COLO668 (cell line): ENCODE measurements at regions not wholly inside any gene's neighbourhood (a gene's known extent, or its start where the extent isn't known, plus 50 kb on each side); places are given as distances from the start of the nearest gene placed in this dataset.
"Not testable (repeated sequence)": the region's sequence is repeated elsewhere in the genome, so short reads cannot be mapped to it uniquely, and the experiment has no call there.

Experiments used
- DNase-seq: peaks from one replicate; lab custom pipeline; 2025; ENCODE audit not compliant: unreplicated experiment; lab: John Stamatoyannopoulos, UW

GRCh38 chr6:50961611-50962010, 142.9 kb downstream of the TFAP2B start:
- no peak for DNase-seq

GRCh38 chr6:50962213-50962759, 143.6 kb downstream of the TFAP2B start:
- no peak for DNase-seq

DNA sequence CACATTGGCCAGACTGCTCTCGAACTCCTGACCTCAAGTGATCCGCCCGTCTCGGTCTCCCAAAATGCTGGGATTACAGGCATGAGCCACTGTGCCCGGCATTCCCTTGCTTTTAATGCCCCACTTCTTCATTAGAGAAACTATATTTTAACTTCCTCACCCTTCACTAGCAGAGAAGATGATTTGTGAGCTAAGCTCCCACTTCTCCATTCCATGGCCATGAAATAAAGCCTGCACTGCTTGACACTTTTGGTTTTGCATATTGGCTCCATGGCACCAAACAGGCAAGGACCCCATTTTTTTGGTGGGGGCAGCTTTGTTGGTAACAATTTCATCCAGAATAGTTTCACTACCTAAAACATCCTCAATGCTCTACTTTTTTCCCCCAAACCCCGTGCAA, 145.3 kb downstream of the TFAP2B start:
- DNase-seq, result no peak

DNA sequence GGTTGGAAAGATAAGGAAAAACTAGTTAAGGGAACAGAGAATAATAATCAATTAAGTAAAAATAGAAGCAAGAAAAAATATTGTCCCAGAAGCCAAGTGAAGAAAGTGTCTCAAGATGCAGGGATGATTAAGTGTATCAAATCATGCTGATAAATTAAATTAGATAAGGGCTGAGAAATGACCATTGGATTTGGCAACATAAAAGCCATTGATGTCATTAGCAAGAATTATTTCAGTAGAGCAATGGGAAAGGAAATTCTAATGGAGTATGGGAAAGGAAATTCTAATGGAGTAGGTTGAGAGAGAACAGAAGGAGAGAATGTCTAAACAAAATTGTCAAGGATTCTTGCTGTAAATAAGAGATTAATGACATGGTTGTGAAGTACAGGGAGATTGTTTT, 146.8 kb downstream of the TFAP2B start:
- no peak for DNase-seq

GRCh38 chr6:50966532-50966931, 147.9 kb downstream of the TFAP2B start:
- DNase-seq, result no peak

DNA sequence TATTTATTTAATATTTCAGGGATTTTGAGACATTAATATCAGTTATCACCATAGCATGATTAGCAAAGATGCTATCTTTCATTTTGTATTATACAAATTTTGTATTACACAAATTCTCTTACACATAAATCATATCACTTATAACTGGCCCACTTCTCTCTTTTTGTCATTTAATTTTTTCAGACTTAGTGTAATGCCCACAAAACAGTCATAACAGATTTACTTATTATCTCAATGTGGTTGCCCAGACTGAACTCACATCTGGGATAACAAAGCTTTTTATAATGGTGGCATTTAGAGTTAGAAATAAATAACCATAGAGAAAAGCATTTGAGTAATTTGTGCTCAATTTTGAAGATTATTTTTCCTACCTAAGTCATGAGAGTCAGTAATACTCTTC, 148.3 kb downstream of the TFAP2B start:
- no peak for DNase-seq

DNA sequence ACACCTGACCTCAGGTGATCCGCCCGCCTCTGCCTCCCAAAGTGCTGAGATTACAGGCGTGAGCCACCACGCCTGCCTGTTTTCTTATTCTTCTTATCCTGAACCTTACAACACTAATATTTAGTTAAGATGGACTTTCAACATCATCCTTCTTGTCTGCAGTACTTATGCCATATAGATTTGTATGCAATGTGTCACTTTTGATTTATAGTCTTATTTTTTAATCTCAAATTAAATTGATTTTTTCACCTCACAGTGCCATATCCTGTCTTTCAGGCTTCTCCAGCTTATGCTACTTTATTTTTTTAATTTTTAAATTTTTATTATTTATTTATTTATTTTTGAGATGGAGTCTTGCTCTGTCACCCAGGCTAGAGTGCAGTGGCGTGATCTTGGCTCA, 149.6 kb downstream of the TFAP2B start:
- DNase-seq, result not testable (repeated sequence)

DNA sequence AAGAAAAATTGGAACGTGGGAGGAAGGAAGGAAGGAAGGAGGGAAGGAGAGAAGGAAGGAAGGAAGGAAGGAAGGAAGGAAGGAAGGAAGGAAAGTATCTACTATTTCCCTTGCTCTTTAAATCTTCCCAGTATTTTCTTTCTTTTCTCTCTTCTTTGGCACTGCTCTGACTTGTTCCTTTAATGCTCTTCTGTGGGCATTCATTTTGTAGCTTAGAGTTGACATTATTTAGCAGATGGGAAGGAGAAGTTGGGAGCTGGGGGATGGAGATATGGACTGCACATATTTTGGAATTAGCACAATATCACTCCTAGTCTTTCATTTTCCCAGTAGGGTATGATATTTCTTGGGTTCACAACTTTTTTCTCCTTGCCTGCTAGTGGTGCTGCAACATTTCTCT, 152.2 kb downstream of the TFAP2B start:
- DNase-seq, result no peak

- DNase-seq, result no peak
Measured at GRCh38 chr6:50973464-50973863, 154.8 kb downstream of the TFAP2B start.

- no peak for DNase-seq
Measured at GRCh38 chr6:50974319-50974718, 155.6 kb downstream of the TFAP2B start.

DNA sequence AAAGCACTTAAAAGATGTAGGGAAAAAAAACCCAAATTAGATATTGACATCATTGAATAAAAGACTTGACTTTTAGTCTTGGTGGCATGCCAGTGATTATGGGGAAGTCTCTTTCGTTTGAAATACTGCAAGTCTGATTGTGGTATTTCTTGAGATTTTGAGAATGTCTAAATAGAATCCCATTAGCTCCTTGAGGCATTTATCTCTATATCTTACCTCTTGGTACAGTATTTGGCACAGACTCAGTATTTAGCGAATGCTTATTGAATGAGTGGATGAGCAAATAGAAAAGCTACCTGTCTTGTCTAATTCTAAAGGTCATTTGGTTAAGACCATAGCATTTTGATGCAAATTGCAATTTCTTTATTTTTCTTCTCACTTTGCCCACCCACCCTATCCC, 156.5 kb downstream of the TFAP2B start:
- no peak for DNase-seq

- no peak for DNase-seq
Measured at GRCh38 chr6:50976907-50977306, 158.2 kb downstream of the TFAP2B start.

DNA sequence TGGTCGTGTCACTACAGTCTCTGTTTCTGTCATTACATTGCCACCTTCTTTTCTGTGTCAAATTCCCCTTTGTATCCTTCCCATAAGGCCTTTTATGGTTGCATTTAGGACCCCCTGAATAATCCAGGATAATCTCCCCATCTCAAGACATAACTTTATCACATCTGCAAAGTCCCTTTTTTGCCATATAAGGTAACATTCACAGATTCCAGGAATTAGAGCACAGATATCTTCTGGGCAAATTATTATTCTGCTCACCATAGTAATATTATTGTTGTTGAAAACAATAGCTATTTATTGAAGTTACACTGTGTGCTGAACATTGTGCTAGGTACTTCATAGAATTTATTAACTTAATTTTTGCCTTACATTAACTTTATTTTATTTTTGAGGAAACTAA, 159.1 kb downstream of the TFAP2B start:
- DNase-seq, result no peak

DNA sequence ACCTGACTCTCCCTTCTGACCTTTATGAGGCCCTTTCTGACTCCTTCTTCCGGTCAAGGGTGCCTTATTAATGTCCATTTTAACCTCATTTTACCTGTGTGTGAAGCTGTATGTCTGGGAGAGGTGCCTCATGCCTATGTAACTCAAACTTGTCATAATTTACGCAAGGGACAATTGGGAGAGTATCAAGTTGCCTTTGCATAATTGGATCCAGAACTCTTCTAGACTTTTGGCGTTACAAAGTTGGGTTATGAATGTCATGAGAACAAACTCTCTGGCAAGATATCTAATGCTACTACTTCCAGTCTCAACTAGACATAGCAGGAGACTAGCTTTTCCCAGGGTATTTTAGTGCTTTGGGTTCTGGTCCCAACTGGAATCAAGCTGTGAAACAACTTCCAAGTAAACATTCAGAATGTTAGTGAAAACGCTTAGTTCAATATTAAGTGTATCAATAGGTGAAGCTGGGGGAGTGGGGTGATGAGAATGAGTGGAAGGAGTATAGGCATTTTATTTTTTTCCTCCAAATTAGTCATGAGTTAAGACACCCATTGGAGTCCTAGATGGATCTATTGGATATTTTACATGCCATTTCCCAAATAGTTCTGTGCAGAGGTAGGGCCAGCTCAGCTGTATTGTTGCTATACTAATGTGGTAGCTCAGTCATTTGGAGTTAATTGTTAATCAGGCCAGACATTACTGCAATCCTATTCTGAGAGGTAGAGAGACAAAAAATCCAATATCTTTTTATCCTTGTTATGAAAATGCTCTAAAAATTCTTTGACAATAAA, 159.9 kb downstream of the TFAP2B start:
- no peak for DNase-seq

DNA sequence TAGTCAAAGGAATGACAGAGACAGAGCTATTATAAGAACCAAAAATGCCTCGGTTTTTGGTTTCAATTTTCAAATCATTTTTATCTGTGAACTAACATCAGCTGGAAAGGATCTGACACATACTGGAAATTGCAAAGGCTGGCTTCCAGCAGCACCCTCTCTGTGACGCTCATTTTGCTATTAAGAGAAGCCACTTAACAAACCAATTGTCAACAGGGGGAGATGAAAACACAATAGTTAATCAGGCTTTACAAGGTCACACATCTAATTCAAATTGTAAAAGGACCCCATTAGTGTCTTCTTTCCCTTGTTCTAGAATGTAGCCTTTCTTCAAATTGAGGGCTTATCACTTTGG, 160.5 kb downstream of the TFAP2B start:
- no peak for DNase-seq

DNA sequence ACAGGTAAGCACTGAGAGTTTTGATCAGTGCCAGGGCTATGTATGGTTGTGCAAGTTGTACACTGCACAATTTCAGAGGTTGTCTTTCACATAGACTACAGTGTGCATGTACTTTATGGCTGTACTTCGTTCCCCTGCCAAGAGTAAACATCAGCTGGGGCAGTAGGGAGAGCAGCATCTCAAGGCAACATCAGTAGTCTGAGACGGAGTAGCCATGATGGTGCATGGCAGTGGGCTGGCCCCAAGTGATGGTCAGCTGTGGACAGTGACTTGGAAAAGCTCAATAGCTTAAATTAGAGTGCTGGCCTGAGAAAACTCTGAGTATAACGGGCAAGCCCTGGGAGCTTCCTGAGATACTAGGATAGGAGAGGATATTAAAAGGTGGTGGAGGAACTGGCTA, 165.5 kb downstream of the TFAP2B start:
- no peak for DNase-seq

- DNase-seq, result no peak
Measured at GRCh38 chr6:50986319-50986718, 167.6 kb downstream of the TFAP2B start.

DNA sequence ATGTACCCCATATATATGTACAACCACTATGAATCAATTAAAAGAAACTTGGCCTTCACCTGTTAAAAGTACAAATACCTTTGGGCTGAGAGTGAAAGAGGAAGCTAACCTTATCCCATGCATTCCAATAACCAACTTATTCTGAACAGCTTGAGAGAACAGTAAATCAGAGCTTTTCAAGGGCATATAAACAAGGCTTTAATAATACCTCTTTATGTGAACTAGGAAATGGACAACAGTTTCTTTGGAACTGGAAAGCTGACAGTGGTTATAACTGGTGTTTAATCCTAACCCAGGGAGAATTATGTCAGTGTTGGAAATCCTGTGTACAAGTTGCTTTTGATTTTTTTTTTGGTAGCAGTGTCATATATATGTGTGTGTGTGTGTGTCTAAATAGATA, 170.5 kb downstream of the TFAP2B start:
- no peak for DNase-seq

DNA sequence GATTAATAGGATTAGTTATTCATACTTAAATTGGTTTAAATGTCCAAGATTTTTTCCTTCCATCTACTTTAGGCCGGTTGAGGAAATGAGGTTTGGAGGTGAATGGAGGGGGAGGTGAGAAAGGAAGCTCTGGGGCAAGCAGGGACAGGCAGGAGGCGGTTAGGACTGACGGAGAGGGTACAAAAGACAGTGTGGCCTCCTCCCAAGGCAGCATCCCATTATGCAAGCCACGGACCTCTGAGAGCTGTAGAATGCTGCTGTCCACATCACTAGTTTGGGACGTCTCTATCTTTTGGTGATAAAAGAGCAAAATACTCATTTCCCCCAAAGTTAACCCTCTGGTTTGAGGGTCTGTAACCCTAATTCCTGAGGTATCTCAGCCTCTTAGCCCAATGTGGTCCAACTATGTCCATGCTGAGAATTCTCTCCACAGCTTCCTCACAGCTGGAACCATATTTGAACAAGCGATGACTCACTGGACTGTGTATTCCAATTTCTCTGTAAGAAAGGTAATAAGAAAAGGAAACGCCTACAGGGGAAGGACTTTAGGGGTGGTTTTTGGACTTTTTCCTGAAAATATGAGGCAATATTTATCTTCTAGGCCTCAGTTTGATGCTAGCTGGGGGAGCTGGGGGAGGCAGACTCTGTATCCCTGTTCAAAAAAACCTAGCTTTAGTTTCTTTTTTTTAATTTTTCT, 172.2 kb downstream of the TFAP2B start:
- DNase-seq, result no peak

- no peak for DNase-seq
Measured at GRCh38 chr6:50992232-50992631, 173.6 kb downstream of the TFAP2B start.

- no peak for DNase-seq
Measured at GRCh38 chr6:50992704-50993625, 174.3 kb downstream of the TFAP2B start.
